HPDE6-E6E7 (cell line): ENCODE measurements at regions not wholly inside any gene's neighbourhood (a gene's known extent, or its start where the extent isn't known, plus 50 kb on each side); places are given as distances from the start of the nearest gene placed in this dataset.

Experiments
- DNase-seq: peaks from one replicate; pipeline ENCODE4 v3.0.0; 2011; ENCODE audit warnings: missing footprints; ENCODE audit errors: extremely low spot score

- DNase-seq = no peak
Measured at GRCh38 chr10:128741180-128741579, 615.0 kb upstream of the MKI67 start.

DNA sequence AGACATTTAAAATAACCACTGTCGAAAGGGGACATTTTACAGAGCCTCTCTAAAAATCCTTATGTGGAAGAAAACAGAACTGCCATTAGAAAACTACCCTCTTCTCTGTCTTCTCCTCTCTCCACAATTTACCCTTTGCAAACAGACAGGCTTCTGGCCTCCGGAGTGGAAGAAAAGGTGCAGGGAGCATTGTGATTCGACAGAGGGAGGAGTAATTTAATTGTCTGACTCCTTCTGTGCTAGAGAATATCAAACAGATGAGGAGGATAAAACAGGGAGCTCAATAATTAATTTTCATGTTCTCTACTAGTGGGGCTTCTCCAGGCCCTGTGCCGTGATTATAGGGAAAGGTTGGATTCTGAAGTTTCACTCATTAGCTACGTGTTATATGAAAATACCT is 615.5 kb upstream of the MKI67 start:
- DNase-seq = no peak

DNA sequence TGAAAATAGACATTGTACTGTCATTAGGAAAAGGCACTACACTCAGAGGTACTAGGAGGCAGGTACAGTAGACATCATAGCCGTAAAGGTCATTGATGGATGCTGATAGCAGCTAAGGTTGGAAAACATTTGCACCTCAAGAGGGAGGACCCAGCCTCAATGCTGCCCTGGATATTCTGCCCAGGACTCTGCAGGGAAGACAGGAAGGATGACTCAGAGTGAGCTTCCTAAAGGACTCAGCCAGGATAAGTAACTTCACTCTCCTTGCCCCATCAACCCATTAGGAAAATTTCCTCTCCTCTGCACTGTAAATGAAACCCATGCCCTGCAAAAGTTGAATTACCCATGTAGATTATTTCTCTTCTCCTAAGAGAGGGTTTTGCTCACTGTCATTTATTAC is 617.9 kb upstream of the MKI67 start:
- no peak for DNase-seq

DNA sequence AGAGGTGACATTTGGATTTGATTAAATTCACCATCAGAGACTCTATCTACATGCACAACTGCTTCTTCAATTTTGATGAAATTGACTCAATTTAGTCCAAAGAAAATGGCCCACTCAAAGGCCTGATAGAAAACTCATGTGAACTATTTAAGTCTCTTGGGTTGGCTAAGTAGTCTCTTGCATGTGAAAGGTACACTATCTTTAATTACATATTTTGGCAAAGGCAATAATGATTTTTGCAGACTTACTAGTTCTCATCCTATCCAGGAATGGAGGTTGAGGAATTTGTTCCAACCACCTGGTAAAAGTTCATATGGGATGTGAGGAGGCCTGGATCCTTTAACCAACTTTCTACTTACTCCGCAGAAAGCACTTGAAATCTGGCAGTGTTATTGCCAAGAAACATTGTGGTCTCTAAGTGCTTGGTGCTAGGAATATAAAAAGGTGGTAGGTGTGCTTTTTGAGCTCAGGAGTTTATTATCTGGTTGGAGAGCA is 618.6 kb upstream of the MKI67 start:
- no peak for DNase-seq

DNA sequence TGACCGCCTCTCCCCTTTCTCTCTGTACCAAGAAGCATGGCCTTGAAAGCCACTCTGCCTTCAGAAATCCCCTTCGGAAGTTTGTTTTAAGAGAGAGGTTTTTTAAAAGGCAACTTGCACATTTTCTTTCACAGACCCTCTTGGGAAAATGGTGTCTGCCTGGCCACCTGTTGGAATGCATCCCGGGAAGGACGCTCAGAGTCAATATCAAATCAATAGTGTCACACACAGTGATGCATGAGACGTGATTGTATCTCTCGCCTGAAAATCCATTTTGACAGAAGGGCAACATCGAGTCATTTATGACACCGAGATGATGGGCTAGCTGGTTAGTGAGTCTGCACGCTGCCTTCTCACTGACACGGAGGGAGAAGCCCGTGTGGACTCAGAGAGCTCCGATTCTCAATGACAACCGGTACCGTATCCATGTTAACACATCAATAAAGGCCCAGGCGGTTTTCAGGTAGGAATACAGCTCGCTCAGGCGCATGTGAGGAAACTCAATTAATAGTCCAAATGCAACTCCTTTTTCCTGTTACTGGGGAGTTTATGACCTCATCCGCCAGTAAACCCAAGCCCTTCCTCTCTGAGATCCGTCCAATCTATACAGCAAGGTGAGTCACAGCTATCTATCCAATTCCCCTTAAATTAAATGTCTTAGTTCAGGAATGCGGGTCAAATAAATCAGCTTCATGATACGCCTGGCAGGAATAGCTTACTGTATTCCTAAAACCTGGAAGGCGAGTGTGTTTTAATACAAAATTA is 621.5 kb upstream of the MKI67 start:
- DNase-seq = no peak

DNA sequence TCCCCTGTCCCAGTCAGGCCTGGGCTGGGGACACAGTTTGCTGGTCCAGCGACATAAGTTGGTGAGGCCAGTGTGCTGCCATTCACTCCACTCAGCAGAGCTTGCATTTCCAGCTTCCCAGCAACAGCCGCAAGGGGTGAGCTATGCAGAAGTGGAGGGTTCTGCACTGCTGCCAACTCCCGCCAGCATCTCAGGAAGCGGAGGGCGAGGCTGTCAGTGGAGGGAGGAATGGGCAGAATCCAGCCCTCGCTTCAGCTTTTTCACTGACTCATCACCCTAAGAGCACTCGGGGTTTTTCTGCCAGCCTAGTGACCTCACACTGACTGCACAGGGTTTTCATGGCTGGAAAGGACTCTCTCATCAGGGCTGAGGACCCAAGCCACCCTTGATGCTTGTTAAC is 625.1 kb upstream of the MKI67 start:
- no peak for DNase-seq

DNA sequence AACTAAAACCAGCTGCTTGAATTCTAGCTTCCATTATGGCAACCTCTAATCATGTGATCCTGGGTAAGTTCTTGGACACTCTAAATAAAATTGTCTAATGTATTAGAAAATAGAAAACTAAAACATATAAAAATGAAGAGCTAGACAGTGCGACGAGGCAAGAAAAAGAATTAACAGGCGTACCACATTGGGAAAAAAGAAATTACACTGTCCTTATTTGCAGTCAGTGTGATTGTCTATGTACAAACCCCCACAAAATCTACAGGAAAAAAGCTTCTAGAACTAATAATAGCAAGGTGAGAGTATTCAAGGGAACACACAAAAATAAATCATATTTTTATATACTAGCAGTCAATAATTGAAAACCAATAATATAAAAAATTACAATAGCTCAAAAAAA is 625.6 kb upstream of the MKI67 start:
- no peak for DNase-seq

GRCh38 chr10:128759174-128759573 is 633.0 kb upstream of the MKI67 start:
- DNase-seq = no peak

GRCh38 chr10:128763588-128763987 is 637.4 kb upstream of the MKI67 start:
- no peak for DNase-seq

- no peak for DNase-seq
Measured at GRCh38 chr10:128764190-128764589, 638.0 kb upstream of the MKI67 start.

DNA sequence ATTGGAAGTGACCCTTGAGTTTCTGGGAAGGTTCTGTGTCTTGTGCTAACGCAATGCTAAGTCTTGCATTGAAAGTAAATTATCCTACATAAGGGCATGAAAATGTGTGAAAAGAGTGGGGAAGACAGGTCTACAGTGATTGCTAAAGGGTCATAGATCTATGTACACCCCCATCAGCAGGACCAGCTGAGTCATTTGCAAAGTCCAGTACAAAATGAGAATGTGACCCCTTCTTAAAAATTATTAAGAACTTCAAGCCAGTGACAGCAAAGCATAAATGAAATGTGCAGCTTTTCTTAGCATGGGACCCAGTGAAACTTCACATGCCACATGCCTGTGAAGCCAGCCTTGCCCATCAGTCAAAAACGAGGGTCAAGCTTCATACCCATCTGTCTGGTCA is 640.7 kb upstream of the MKI67 start:
- DNase-seq = no peak

- no peak for DNase-seq
Measured at GRCh38 chr10:128774979-128775378, 648.8 kb upstream of the MKI67 start.

DNA sequence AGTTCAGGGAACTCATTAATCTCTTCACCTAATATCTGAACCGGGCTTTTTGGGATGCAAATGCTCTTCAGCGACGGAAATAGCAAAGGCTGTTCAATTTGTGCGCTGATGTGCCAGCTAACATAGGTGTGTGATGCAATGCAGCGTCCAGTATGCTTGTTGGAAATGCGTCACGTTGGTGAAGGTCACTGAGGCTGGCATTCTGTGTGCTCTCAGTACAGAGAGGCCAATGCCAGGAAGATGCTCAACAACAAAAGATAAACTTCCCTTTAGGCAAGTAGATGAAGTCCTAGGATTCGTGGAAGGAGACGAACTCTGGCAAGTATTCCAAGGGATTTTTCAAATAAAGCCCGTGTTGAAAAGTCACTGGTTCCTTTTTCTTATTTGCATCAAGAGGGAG is 649.5 kb upstream of the MKI67 start:
- DNase-seq = no peak

DNA sequence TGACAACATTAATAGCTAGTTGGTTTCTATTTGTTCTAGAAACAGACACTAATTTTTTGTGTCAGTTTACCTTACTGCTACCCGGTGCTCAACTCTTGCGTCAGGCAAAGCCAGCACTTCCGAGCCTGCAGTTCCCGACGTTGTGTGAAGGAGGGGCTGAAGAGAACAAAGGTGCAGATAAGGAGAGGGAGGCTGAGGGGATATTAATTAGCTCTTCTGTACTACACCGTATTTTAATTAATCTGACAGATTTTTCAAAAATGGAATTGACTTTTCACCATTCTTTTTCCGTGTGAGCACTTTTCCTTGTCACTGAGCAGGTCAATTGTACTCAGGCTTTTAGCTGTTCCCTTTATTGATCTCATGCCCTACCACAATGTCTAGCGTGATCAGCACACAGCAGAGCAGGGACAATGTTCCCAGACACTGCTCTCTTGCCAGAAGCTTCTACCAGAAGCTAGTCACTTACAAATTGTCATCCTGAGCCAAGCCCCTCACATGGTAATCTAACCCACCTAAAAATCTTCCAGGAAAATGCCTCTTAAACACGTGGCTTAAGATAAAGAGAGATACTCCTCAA is 650.5 kb upstream of the MKI67 start:
- DNase-seq = no peak

DNA sequence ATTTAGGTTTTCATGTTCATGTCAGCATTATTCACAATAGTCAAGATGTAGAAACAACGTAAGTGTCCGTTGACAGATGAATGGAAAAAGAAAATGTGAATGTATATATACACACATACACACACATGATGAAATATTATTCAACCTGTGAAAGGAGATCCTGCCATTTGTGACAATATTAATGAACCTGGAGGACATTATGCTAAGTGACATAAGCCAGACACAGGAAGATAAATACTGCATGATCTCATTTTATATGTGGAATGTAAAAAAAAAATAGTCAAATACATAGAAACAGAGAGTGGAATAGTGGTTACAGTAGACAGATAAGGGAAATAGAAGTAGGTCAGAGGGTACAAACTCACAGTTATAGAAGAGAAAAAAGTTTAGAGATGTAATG is 651.1 kb upstream of the MKI67 start:
- no peak for DNase-seq

- DNase-seq = no peak
Measured at GRCh38 chr10:128779416-128779815, 653.2 kb upstream of the MKI67 start.

- DNase-seq = no peak
Measured at GRCh38 chr10:128780156-128780761, 654.0 kb upstream of the MKI67 start.

- DNase-seq = no peak
Measured at GRCh38 chr10:128781637-128782036, 655.4 kb upstream of the MKI67 start.

DNA sequence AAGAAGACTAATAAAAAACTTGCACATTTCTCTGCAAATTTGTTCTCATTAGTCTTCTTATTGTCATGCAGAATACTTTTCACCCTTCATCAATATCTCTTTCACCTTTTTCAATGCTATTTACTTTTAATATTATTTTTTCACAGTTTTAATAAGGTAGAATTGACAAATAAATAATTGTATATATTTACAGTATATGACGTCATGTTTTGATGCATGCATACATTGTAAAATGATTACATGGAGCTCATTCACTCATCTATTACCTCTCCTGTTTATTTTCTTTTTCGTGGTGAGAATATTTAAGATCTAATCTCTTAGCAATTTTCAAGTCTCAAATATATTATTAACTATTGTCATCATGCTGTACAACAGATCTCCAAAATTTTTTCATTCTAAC is 658.2 kb upstream of the MKI67 start:
- no peak for DNase-seq

GRCh38 chr10:128792426-128793140 is 666.4 kb upstream of the MKI67 start:
- no peak for DNase-seq

- no peak for DNase-seq
Measured at GRCh38 chr10:128793726-128794655, 667.8 kb upstream of the MKI67 start.
